Activated T-cell treated with anti-CD3 and anti-CD28 coated beads, Interleukin-2, amount 50 U/mL, for 4 hours (primary cell): ENCODE measurements at regions not wholly inside any gene's neighbourhood (a gene's known extent, or its start where the extent isn't known, plus 50 kb on each side); places are given as distances from the start of the nearest gene placed in this dataset.
"Not testable (repeated sequence)": the region's sequence is repeated elsewhere in the genome, so short reads cannot be mapped to it uniquely, and the experiment has no call there.

ENCODE experiments used
- ATAC-seq, 2 donors: fragments of 200-7000 bp; cut with Tn5 transposase; one replicate each; pipeline ENCODE4 v1.10.0; 2021
- DNase-seq: peaks from one replicate; pipeline ENCODE4 v3.0.0-alpha.2; 2020
- H3K27me3 Mint-ChIP-seq: one replicate; pipeline ENCODE4 v1.8.0; 2021; ENCODE audit warnings: low read depth, mixed read lengths
- H3K36me3 Mint-ChIP-seq: one replicate; pipeline ENCODE4 v1.8.0; 2022; ENCODE audit warnings: mixed read lengths; ENCODE audit not compliant: insufficient read depth
- H3K4me1 Mint-ChIP-seq: one replicate; pipeline ENCODE4 v1.8.0; 2021; ENCODE audit warnings: low read depth, mixed read lengths
- H3K4me3 Mint-ChIP-seq: one replicate; pipeline ENCODE4 v1.8.0; 2021; ENCODE audit warnings: mild to moderate bottlenecking, moderate library complexity, mixed read lengths
- H3K9me3 Mint-ChIP-seq: one replicate; pipeline ENCODE4 v1.8.0; 2021; ENCODE audit warnings: mixed read lengths

DNA sequence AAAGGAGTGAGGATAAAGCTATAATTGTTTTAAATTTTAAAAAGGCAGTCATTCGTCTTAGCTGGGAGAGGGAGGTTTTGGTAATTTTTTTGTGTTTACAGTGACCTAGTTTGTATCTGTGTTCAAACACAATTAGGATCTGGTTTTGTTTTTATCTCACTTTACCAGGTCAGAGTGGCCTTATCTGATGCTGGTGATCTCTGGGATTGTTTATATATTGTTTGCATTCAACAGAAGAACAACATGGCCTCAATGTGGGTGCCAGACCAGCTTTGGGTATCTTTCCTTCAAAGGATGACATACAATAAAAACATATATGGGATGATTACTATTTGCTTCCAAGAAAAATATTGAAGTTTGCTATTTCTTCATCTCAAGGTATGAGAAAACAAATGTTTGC is 272.2 kb upstream of the UGT8 start:
- peaks cover 4% of the 10 kb centered on the region for H3K9me3 Mint-ChIP-seq
- ATAC-seq (no peak), DNase-seq (no peak)
- peaks cover 2% of the 10 kb centered on the region for H3K27me3 Mint-ChIP-seq
- H3K4me3 Mint-ChIP-seq, result no peak overlapping the region
- H3K36me3 Mint-ChIP-seq, result no peaks in the 10 kb centered on the region
- H3K4me1 Mint-ChIP-seq, result no peaks in the 10 kb centered on the region

DNA sequence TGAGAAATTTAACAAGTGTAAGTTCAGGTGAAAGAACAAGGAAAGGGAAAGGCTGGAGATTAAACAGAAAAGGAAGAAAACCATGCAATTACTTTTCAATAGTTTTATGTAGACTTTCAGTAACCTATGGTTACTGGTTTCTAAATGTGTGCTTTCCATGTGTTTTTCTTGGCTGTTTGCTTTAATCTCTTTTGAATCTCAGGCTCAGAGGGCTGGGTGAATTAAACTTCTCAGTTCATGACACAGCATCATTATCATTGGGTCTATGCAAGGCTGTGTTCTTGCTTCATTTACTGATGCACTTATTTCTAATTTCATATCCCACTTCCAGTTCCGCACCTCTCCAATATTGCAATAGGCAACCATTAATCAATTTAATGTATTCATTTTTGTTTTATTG is 266.5 kb upstream of the UGT8 start:
- Mint-ChIP-seq H3K27me3 (peaks cover 2% of the 10 kb centered on the region), H3K4me3 (no peak overlapping the region), H3K4me1 (no peaks in the 10 kb centered on the region), H3K36me3 (no peaks in the 10 kb centered on the region), H3K9me3 (peaks cover 4% of the 10 kb centered on the region)
- no peak for ATAC-seq
- no peak for DNase-seq

DNA sequence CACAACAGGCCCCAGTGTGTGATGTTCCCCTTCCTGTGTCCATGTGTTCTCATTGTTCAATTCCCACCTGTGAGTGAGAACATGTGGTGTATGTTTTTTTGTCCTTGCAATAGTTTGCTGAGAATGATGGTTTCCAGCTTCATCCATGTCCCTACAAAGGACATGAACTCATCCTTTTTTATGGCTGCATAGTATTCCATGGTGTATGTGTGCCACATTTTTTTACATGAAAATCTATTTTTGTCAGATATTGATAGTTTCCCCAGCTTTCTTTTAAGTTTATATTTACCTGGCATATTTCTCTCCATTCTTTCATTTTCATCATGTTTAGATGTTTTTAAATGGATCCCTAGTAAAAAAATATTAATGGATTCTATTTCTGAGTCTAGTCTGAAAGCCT is 264.2 kb upstream of the UGT8 start:
- ATAC-seq, H3K4me3 Mint-ChIP-seq, DNase-seq, H3K9me3 Mint-ChIP-seq, H3K27me3 Mint-ChIP-seq, H3K36me3 Mint-ChIP-seq, H3K4me1 Mint-ChIP-seq: not testable (repeated sequence)

DNA sequence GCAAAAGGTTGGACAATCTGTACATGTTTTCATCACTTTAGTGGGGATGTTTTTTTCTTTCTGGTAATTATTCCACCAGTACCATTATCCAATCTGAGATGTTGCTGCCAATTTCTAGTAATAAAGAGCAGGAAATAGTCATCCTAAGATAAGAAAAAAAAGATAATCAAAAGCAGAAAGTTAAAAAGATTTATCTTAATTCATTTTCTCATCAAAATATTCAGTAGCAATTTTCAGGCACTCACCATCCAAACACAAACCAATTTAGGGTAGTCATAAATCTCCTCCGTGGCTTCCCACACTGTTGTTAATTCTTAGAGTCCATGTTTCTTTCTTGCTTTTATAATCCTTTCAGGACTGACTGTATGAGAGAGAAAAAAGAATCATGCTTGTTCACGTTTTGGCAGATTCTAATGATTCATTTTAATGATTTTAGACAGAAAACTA is 263.7 kb upstream of the UGT8 start:
- H3K4me3 Mint-ChIP-seq, result no peak overlapping the region
- no peaks in the 10 kb centered on the region for H3K27me3 Mint-ChIP-seq
- H3K9me3 Mint-ChIP-seq, result peaks cover 2% of the 10 kb centered on the region
- no peaks in the 10 kb centered on the region for H3K36me3 Mint-ChIP-seq
- ATAC-seq, result no peak
- no peak for DNase-seq
- H3K4me1 Mint-ChIP-seq, result no peaks in the 10 kb centered on the region

DNA sequence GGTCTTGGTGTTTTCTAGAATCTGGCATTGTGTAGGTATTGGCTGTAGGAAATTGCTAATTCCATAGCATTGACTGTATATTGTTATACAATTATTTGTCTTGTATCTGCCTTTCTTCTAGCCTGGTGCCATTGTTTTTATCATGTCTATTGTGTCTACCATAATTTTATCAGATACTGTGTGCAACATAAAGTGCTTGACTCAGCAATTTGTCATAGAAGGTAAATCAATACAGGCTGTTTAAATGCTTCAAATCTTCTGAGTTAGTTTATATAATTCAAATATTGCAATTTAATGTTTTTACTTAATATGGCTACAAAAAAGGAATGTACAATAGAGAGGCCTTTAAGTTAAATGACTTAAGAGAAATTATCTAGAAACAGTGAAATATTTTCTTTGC is 263.3 kb upstream of the UGT8 start:
- no peak for ATAC-seq

DNA sequence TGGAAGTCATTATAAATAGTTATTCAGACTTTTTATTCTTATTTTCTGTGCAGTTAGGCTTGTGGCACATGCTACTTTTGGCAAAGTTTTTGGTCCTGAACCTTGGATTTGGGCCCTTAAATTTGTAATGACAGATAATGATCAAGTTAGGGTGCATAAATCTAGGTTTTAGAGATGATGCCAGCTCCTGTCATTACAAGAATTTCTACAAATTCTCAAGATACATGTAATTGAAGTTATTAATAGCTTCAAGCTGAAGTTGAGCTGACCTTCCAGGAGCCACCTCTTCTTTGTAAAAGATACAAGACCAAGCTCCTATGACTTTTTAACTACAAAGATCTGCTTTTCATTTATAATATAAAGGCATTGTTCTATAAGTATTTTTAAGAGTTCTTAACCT is 255.6 kb upstream of the UGT8 start:
- Mint-ChIP-seq H3K4me3 (no peak overlapping the region), H3K4me1 (no peaks in the 10 kb centered on the region), H3K9me3 (no peaks in the 10 kb centered on the region), H3K27me3 (no peaks in the 10 kb centered on the region), H3K36me3 (no peaks in the 10 kb centered on the region)
- DNase-seq (no peak), ATAC-seq (no peak)

More for the DNA sequence above, 263.3 kb upstream of the UGT8 start:
- Mint-ChIP-seq H3K36me3 (no peaks in the 10 kb centered on the region), H3K4me1 (no peaks in the 10 kb centered on the region), H3K4me3 (no peak overlapping the region), H3K27me3 (no peaks in the 10 kb centered on the region), H3K9me3 (no peaks in the 10 kb centered on the region)
- DNase-seq, result no peak

DNA sequence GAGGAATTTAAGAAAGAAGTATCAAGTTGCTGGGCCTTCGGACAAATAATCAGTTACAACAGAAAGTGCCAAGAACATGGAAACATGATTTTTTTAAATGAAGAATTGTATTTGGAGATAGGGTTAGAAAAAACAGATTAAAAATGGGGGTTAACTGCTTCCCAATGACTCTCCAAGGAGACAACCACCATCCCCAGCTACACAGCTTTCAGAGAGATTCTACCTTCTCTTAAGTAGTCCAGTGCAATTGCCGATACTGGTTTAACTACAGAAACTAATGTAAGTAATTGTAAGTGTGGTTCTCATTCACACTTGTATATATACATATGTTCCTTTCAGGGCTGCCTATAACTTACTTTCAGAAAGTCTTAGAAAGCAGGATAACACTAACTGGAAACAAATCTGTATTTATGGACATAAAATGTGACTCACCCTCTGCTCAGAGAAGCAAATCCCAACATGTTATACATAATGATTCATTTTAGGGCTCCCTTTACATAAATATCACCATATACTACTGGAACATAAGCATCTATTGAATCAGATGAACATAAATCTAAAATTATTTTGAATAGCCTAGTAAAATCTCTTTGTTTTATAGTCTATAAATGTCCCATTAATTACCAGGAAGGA is 248.9 kb upstream of the UGT8 start:
- no peaks in the 10 kb centered on the region for H3K36me3 Mint-ChIP-seq
- peaks cover 4% of the 10 kb centered on the region for H3K9me3 Mint-ChIP-seq
- no peaks in the 10 kb centered on the region for H3K27me3 Mint-ChIP-seq
- H3K4me1 Mint-ChIP-seq, result no peaks in the 10 kb centered on the region
- ATAC-seq, result no peak
- DNase-seq, result no peak
- no peak overlapping the region for H3K4me3 Mint-ChIP-seq

DNA sequence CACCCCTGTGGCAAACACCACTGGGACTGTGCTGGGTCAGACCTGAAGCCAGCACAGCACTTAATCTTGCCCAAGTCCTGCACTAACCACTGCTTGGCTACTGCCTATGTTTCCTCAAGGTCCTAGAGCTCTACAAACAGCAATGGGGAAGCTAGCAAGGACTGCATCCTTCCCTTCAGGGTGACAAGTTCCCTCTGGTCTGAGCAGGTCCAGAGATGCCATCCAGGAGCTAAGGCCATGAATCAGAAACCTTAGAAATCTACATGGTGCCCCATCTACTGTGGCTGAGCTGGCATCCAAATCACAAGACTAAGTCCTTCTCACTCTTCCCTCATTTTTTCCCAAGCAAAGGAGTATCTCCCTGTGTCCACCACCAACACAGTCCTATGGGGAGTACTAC is 239.7 kb upstream of the UGT8 start:
- Mint-ChIP-seq H3K4me1 (no peaks in the 10 kb centered on the region), H3K36me3 (no peaks in the 10 kb centered on the region), H3K9me3 (no peaks in the 10 kb centered on the region), H3K4me3 (no peak overlapping the region), H3K27me3 (no peaks in the 10 kb centered on the region)
- DNase-seq (no peak), ATAC-seq (no peak)

DNA sequence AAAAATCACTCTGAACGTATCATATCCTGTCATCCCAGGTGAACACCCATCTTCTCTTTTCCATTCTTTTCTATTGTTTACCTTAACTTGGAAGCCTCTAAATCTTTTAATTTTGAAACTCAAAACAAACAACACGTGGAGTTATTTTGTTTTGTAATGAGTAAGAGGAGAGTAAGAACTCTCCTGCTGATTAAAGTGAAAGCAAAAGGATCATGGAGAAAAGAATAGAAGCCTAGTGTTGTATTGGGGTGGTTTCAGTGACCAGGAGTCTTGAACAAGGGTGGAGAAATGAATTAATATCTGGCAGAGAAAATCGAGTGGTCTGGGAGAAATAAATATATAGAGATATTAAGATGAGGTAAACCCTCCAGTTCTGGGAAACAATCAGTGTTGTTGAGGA is 237.4 kb upstream of the UGT8 start:
- Mint-ChIP-seq H3K36me3 (no peaks in the 10 kb centered on the region), H3K9me3 (no peaks in the 10 kb centered on the region), H3K4me3 (no peak overlapping the region), H3K27me3 (no peaks in the 10 kb centered on the region), H3K4me1 (no peaks in the 10 kb centered on the region)
- no peak for DNase-seq
- no peak for ATAC-seq

DNA sequence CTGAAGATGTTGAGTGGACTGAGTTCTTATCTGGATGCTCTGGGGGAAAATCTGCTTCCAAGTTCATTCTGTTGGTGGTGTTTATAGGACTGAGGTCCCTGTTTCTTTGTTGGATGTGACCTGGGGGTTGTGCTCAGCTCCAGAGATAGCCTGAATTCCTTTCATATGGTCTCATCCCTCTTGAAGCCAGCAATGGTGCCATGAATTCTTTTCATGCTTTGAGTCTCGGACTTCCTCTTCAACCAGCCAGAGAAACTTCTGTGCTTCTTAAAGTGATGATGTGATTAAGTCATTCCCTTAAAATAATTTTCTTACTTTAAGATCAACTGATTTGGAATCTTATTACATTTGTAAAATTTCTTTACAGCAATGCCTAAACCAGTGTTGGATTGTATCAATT is 233.8 kb upstream of the UGT8 start:
- Mint-ChIP-seq H3K4me3 (no peak overlapping the region), H3K9me3 (no peaks in the 10 kb centered on the region), H3K36me3 (no peaks in the 10 kb centered on the region), H3K27me3 (peaks cover 4% of the 10 kb centered on the region), H3K4me1 (no peaks in the 10 kb centered on the region)
- no peak for DNase-seq
- ATAC-seq, result no peak

DNA sequence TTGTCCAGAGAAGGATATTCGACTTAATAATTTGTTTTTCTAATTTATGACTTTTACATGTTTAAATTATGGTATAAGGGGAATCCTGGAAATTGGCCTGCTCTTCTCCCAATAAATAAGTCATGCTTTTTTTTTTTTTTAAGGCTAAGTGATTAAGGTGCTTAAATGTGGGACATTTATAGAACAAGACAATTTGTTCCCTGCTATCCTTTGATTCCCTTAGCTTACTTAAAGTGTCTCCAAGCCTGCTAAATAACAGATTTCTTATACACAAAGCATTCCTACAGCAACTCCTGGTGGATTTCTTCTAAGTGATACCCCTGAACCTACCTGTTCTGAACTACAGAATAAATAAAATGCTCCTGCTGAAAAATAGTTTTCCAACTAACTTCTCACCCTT is 233.0 kb upstream of the UGT8 start:
- Mint-ChIP-seq H3K36me3 (no peaks in the 10 kb centered on the region), H3K27me3 (peaks cover 7% of the 10 kb centered on the region), H3K4me1 (no peaks in the 10 kb centered on the region), H3K9me3 (no peaks in the 10 kb centered on the region), H3K4me3 (no peak overlapping the region)
- no peak for DNase-seq
- ATAC-seq, result no peak

DNA sequence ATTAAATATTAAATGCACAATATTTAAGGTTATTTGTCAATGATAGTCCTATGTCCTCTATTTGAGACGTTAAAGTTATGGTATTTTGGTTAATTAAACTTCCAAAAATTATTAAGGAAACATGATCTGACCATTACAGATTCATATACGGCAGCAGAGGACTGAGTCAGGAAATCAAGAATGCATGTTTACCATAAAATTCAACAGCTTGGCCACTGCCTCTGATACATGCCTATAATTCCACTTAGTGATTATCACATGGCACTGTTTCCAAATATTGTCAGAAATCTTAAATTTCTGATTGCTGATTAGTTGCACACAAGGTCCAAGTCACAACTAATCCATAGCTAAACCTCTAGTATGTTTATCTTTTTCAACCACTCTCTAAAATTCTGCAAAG is 232.2 kb upstream of the UGT8 start:
- peaks cover 7% of the 10 kb centered on the region for H3K27me3 Mint-ChIP-seq
- no peak overlapping the region for H3K4me3 Mint-ChIP-seq

DNA sequence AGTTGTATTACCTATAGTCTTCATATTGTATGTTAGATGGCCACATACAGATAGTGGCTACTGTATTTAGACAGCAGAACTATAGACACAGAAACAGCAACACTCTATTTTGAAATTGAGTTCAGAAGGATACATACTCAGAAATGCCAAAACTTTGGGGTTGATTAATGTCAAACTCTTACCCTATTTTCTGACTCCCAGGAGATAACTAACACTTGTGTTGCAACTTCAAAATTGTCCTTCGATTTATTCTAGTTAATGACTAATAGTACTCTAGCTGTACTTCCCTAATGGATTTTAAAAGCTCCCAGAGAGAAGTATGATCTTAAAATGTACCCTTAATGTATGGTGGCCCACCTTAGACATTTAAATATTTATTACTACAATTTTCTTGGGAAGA is 229.9 kb upstream of the UGT8 start:
- DNase-seq, result no peak
- Mint-ChIP-seq H3K4me1 (no peaks in the 10 kb centered on the region), H3K9me3 (no peaks in the 10 kb centered on the region)

More for the DNA sequence above, 232.2 kb upstream of the UGT8 start:
- ATAC-seq (no peak), DNase-seq (no peak)
- no peaks in the 10 kb centered on the region for H3K36me3 Mint-ChIP-seq
- H3K9me3 Mint-ChIP-seq, result no peaks in the 10 kb centered on the region
- no peaks in the 10 kb centered on the region for H3K4me1 Mint-ChIP-seq

DNA sequence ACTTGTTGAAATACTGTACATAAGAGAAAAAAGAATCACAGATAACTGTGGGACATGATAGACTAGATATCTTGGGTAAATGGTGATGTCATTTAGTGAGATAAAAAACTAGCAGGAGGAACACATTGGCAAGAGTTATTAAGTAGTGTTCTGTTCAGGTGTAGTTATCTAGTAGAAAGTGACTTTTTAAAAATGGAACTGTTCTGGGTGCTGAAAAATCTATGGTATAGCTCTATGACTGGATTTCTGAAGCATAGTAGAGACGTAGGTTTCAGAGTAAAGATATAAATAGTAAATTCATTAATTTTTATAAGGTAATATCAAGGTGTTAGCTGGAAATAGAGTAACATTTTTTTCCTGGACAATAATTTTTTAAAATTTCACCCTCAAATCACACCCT is 225.1 kb upstream of the UGT8 start:
- Mint-ChIP-seq H3K4me1 (no peaks in the 10 kb centered on the region), H3K27me3 (peaks cover 23% of the 10 kb centered on the region), H3K9me3 (no peaks in the 10 kb centered on the region), H3K4me3 (no peak overlapping the region), H3K36me3 (no peaks in the 10 kb centered on the region)
- DNase-seq, result no peak
- no peak for ATAC-seq

More for the DNA sequence above, 229.9 kb upstream of the UGT8 start:
- H3K27me3 Mint-ChIP-seq, result peaks cover 17% of the 10 kb centered on the region
- no peak overlapping the region for H3K4me3 Mint-ChIP-seq
- H3K36me3 Mint-ChIP-seq, result no peaks in the 10 kb centered on the region
- ATAC-seq, result no peak

DNA sequence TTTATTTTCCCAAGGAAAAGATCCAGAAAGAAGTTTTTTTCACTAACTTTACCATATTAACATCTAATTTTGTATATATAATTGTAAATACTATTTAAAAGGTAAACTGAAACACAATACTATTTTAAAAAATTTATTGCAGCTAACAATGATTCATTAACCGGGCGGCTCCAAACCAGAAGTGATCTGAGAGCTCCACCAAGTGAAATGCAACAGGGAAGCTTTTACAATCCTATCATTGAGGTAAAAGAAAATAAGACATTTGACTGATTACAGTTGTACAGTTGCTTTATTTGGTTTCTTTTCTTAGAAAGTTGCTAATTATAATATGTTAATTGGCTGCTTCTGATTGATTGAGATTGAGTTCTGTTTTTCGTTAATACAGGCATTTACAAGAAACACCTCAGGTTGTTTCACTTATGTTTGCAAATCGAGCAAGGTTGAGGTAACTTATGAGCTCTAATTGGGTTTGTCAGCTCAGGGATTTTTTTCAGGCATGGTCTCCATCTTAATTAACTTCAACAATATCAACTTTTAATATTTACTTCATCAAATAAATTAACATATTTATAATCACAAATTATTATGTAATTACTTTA is 220.2 kb upstream of the UGT8 start:
- Mint-ChIP-seq H3K4me1 (no peaks in the 10 kb centered on the region), H3K36me3 (no peaks in the 10 kb centered on the region), H3K4me3 (no peak overlapping the region), H3K9me3 (no peaks in the 10 kb centered on the region), H3K27me3 (peaks cover 12% of the 10 kb centered on the region)
- no peak for DNase-seq
- ATAC-seq, result no peak
